Gastroesophageal sphincter (tissue), 4 donors: ENCODE measurements at regions not wholly inside any gene's neighbourhood (a gene's known extent, or its start where the extent isn't known, plus 50 kb on each side); places are given as distances from the start of the nearest gene placed in this dataset.
"Not testable (repeated sequence)": the region's sequence is repeated elsewhere in the genome, so short reads cannot be mapped to it uniquely, and the experiment has no call there.

Source experiments
- ATAC-seq: fragments of 150-250 bp; one replicate; pipeline ENCODE4 v1.9.1; 2016; ENCODE audit warnings: mild to moderate bottlenecking, moderate library complexity
- H3K27ac ChIP-seq, 4 donors: fragments of 200-600 bp; sonication (generic) in 3 of 4; 1 replicate in 3 of 4; 2 replicates in 1 of 4; pipeline ENCODE4 v1.5.1; 2016 to 2019
- H3K27me3 ChIP-seq: fragments of 200-600 bp; sonication (generic); one replicate; pipeline ENCODE4 v1.5.1; 2019
- H3K36me3 ChIP-seq, 2 donors: fragments of 200-600 bp; sonication (generic); one replicate each; pipeline ENCODE4 v1.5.1; 2019; ENCODE audit warnings: control low read depth in 1 of 2
- H3K4me1 ChIP-seq, 3 donors: fragments of 200-600 bp; sonication (generic); 1 replicate in 2 of 3; 2 replicates in 1 of 3; pipeline ENCODE4 v1.5.1; 2016 to 2019; ENCODE audit warnings: control low read depth in 2 of 3
- H3K4me3 ChIP-seq, 2 donors: fragments of 200-600 bp; sonication (generic); one replicate each; pipeline ENCODE4 v1.5.1; 2019; ENCODE audit warnings: mild to moderate bottlenecking in 1 of 2, moderate library complexity in 1 of 2
- H3K9me3 ChIP-seq, 3 donors: fragments of 200-600 bp; sonication (generic); one replicate each; pipeline ENCODE4 v1.5.1; 2017 to 2019; ENCODE audit warnings: control low read depth in 2 of 3
- EP300 ChIP-seq: sonication (generic); formaldehyde crosslinking; IDR thresholded peaks from one replicate; pipeline ENCODE4 v1.6.1; 2017; ENCODE audit warnings: antibody characterized with exemption, mild to moderate bottlenecking
- POLR2A ChIP-seq, 2 donors: fragments of 450-650 bp; IDR thresholded peaks; one replicate each; pipeline ENCODE4 v1.6.1; 2017; ENCODE audit warnings: antibody characterized with exemption in 2 of 2, mild to moderate bottlenecking in 2 of 2, moderate library complexity in 1 of 2
- POLR2AphosphoS5 ChIP-seq: sonication (generic); formaldehyde crosslinking; IDR thresholded peaks from one replicate; pipeline ENCODE4 v1.6.1; 2017; ENCODE audit warnings: antibody characterized with exemption
- WGBS, 2 donors: methylation state at CpG; one replicate each; pipeline ENCODE4 v1.1.5; 2018; ENCODE audit warnings: low coverage in 1 of 2; 5-methylcytosine and 5-hydroxymethylcytosine counted together
- TF ChIP-seq, protein P1 (sequence below), 4 experiments: fragments of 200-600 bp in 2 of 4; fragments of 450-650 bp in 2 of 4; sonication (generic) in 1 of 4; IDR thresholded peaks; one replicate each; pipeline ENCODE4 v1.5.1; 2017 to 2019; ENCODE audit warnings: antibody characterized with exemption in 4 of 4, mild to moderate bottlenecking in 2 of 4, moderate library complexity in 2 of 4

- Histone ChIP-seq H3K27ac (no peak overlapping the region), H3K36me3 (no peaks in the 10 kb centered on the region), H3K9me3 (no peaks in the 10 kb centered on the region), H3K27me3 (peaks cover 18% of the 10 kb centered on the region), H3K4me1 (no peaks in the 10 kb centered on the region), H3K4me3 (no peak overlapping the region)
- TF ChIP-seq, protein P1, sequence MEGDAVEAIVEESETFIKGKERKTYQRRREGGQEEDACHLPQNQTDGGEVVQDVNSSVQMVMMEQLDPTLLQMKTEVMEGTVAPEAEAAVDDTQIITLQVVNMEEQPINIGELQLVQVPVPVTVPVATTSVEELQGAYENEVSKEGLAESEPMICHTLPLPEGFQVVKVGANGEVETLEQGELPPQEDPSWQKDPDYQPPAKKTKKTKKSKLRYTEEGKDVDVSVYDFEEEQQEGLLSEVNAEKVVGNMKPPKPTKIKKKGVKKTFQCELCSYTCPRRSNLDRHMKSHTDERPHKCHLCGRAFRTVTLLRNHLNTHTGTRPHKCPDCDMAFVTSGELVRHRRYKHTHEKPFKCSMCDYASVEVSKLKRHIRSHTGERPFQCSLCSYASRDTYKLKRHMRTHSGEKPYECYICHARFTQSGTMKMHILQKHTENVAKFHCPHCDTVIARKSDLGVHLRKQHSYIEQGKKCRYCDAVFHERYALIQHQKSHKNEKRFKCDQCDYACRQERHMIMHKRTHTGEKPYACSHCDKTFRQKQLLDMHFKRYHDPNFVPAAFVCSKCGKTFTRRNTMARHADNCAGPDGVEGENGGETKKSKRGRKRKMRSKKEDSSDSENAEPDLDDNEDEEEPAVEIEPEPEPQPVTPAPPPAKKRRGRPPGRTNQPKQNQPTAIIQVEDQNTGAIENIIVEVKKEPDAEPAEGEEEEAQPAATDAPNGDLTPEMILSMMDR (IDR thresholded peaks at IDR 0.05), result no peak
- TF ChIP-seq POLR2AphosphoS5 (no peak), POLR2A (IDR thresholded peaks at IDR 0.05) (no peak), EP300 (no peak)
- no peak for ATAC-seq
- 27 to 33% methylated on average over 4 of the region's 4 CpGs for WGBS, 2 donors
These were observed 331.0 kb downstream of the METTL4 start for GRCh38 chr18:2240311-2240705.

DNA sequence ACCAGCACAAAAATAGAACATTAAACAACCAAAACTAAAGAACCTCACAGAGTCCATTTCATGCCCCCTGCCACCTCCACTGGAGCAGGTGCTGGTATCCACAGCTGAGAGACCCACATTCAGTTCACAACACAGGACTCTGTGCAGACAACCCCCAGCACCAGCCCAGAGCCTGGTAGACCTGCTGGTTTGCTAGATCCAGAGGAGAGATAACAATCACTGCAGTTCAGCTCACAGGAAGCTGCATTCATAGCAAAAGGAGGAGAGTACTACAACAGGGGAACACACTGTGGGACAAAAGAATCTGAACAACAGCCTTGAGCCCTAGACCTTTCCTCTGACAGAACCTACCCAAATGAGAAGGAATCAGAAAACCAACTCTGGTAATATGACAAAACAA lies 326.7 kb downstream of the METTL4 start:
- Histone ChIP-seq H3K4me3 (no peak overlapping the region), H3K27me3 (peaks cover 10% of the 10 kb centered on the region), H3K9me3 (no peaks in the 10 kb centered on the region), H3K4me1 (no peaks in the 10 kb centered on the region), H3K36me3 (no peaks in the 10 kb centered on the region), H3K27ac (no peak overlapping the region)
- no peak for ATAC-seq
- TF ChIP-seq EP300 (no peak), POLR2A (IDR thresholded peaks at IDR 0.05) (no peak), POLR2AphosphoS5 (no peak)
- TF ChIP-seq, protein P1 (IDR thresholded peaks at IDR 0.05), result no peak

GRCh38 chr18:2247101-2247500 lies 324.2 kb downstream of the METTL4 start:
- not testable (repeated sequence) for H3K9me3 ChIP-seq, H3K36me3 ChIP-seq, H3K4me1 ChIP-seq, H3K4me3 ChIP-seq, ATAC-seq, H3K27ac ChIP-seq, H3K27me3 ChIP-seq
- 90% methylated on average over 2 to 6 of the region's 19 CpGs for WGBS, 2 donors

DNA sequence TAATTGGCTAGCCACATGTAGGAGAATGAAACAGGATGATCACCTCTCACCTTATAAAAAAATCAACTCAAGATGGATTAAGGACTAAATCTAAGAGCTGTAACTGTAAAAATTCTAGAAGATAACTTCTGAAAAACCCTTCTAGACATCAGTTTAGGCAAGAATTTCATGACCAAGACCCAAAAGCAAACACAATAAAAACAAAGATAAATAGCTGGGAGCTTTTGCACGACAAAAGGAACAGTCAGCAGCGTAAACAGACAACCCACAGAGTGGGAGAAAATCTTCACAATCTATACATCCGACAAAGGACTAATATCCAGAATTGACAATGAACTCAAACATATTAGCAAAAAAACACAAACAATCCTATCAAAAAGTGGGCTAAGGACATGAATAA lies 316.3 kb downstream of the METTL4 start:
- H3K27me3 ChIP-seq, result no peaks in the 10 kb centered on the region
- no peak for ATAC-seq
- WGBS, 2 donors, result 82 to 89% methylated on average over 3 of the region's 3 CpGs

DNA sequence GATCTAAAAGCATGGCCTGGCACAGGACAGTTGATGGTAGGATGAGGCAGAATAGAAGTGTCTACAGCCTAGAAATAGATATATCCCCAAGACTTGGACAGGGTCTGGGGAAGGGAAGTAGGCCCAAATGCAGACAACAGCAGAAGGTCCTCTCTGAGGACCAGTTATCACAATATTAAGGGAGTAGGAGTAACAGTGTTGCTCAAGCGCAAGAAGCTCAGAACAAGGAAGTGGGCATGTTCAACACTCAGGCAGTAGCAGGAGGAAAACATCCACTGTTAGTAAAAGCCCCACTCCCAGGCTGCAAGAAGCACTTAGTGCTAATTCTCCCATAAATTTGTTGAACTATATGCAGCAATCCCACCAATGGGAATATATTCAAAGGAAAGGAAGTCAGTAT lies 314.7 kb downstream of the METTL4 start:
- Histone ChIP-seq H3K4me1 (no peaks in the 10 kb centered on the region), H3K4me3 (no peak overlapping the region), H3K36me3 (no peaks in the 10 kb centered on the region), H3K27me3 (no peaks in the 10 kb centered on the region), H3K9me3 (peaks cover 0 to 14% (median 0%) of the 10 kb centered on the region in 3 donors), H3K27ac (no peak overlapping the region)
- WGBS, 2 donors, result no CpG with 5 or more reads among the region's 1 CpG
- ATAC-seq, result no peak
- TF ChIP-seq POLR2AphosphoS5 (no peak), EP300 (no peak), POLR2A (IDR thresholded peaks at IDR 0.05) (no peak)
- TF ChIP-seq, protein P1 (IDR thresholded peaks at IDR 0.05), result no peak

More for the DNA sequence above, 316.3 kb downstream of the METTL4 start:
- H3K9me3 ChIP-seq, result peaks cover 0 to 14% (median 0%) of the 10 kb centered on the region in 3 donors
- H3K36me3 ChIP-seq, result no peaks in the 10 kb centered on the region
- no peaks in the 10 kb centered on the region for H3K4me1 ChIP-seq
- no peak overlapping the region for H3K27ac ChIP-seq
- H3K4me3 ChIP-seq, result no peak overlapping the region
- TF ChIP-seq POLR2A (IDR thresholded peaks at IDR 0.05), result no peak
- TF ChIP-seq POLR2AphosphoS5, result no peak
- TF ChIP-seq, protein P1 (IDR thresholded peaks at IDR 0.05), result no peak
- no peak for TF ChIP-seq EP300
